GM12878 (cell line): ENCODE measurements at regions not wholly inside any gene's neighbourhood (a gene's known extent, or its start where the extent isn't known, plus 50 kb on each side); places are given as distances from the start of the nearest gene placed in this dataset.

Experiments
- CBX3 ChIP-seq: fragments of 200-600 bp; sonication (generic); IDR thresholded peaks from 2 replicates; pipeline ENCODE4 v1.6.1; 2016; ENCODE audit warnings: low read depth, borderline replicate concordance
- CHD4 ChIP-seq: fragments of 200-600 bp; sonication (generic); IDR thresholded peaks from 2 replicates; pipeline ENCODE4 v1.6.1; 2016; ENCODE audit warnings: mild to moderate bottlenecking
- CTCF ChIP-seq, 3 experiments: IDR thresholded peaks in 2 of 3; conservative IDR thresholded peaks in 1 of 3; 2 replicates each; pipeline ENCODE4 v1.5.1; 2011; ENCODE audit warnings: low read depth in 3 of 3, low read length in 3 of 3, mild to moderate bottlenecking in 3 of 3, control low read depth in 2 of 3, moderate library complexity in 2 of 3, inconsistent platforms in 1 of 3, mixed read lengths in 1 of 3; ENCODE audit not compliant: control insufficient read depth in 2 of 3, insufficient read depth in 1 of 3; ENCODE audit errors: extremely low read depth in 1 of 3
- HCFC1 ChIP-seq: fragments of 150-350 bp; IDR thresholded peaks from 2 replicates; pipeline ENCODE4 v1.6.1; 2014; ENCODE audit warnings: low read length
- HSF1 ChIP-seq: fragments of 150-350 bp; IDR thresholded peaks from 2 replicates; pipeline ENCODE4 v1.6.1; 2014; ENCODE audit warnings: mild to moderate bottlenecking, low read depth, low read length
- PAX8 ChIP-seq: fragments of 450-650 bp; IDR thresholded peaks from 2 replicates; pipeline ENCODE4 v1.6.1; 2017; ENCODE audit warnings: mild to moderate bottlenecking, moderate library complexity
- PKNOX1 ChIP-seq: fragments of 450-650 bp; IDR thresholded peaks from 2 replicates; pipeline ENCODE4 v1.6.1; 2016; ENCODE audit warnings: mild to moderate bottlenecking
- RFX5 ChIP-seq: IDR thresholded peaks from 2 replicates; pipeline ENCODE4 v1.6.1; 2011; ENCODE audit warnings: low read depth, low read length, improper control_type of control experiment
- TF ChIP-seq, protein P1 (sequence below): fragments of 450-650 bp; IDR thresholded peaks from 2 replicates; pipeline ENCODE4 v1.6.1; 2017; ENCODE audit warnings: antibody characterized with exemption, mild to moderate bottlenecking, moderate library complexity

- no peak for TF ChIP-seq PKNOX1
- TF ChIP-seq CTCF (IDR thresholded peaks at IDR 0.05 in 2 of 3, conservative IDR thresholded peaks at IDR 0.05 in 1 of 3; ENCODE audit: control insufficient read depth in 2 of 3, extremely low read depth in 1 of 3, insufficient read depth in 1 of 3, low read depth in 3 of 3, low read length in 3 of 3) = no peak
- no peak for TF ChIP-seq HCFC1
- TF ChIP-seq PAX8 = no peak
- no peak for TF ChIP-seq RFX5
- TF ChIP-seq, protein P1, sequence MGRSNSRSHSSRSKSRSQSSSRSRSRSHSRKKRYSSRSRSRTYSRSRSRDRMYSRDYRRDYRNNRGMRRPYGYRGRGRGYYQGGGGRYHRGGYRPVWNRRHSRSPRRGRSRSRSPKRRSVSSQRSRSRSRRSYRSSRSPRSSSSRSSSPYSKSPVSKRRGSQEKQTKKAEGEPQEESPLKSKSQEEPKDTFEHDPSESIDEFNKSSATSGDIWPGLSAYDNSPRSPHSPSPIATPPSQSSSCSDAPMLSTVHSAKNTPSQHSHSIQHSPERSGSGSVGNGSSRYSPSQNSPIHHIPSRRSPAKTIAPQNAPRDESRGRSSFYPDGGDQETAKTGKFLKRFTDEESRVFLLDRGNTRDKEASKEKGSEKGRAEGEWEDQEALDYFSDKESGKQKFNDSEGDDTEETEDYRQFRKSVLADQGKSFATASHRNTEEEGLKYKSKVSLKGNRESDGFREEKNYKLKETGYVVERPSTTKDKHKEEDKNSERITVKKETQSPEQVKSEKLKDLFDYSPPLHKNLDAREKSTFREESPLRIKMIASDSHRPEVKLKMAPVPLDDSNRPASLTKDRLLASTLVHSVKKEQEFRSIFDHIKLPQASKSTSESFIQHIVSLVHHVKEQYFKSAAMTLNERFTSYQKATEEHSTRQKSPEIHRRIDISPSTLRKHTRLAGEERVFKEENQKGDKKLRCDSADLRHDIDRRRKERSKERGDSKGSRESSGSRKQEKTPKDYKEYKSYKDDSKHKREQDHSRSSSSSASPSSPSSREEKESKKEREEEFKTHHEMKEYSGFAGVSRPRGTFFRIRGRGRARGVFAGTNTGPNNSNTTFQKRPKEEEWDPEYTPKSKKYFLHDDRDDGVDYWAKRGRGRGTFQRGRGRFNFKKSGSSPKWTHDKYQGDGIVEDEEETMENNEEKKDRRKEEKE = no peak
- TF ChIP-seq HSF1 = no peak
- TF ChIP-seq CBX3 = no peak
- no peak for TF ChIP-seq CHD4
Observed at GRCh38 chr3:1830851-1831250, 267.8 kb upstream of the CNTN4 start (continued).
